ENCODE measurements at regions not wholly inside any gene's neighbourhood (a gene's known extent, or its start where the extent isn't known, plus 50 kb on each side); places are given as distances from the start of the nearest gene placed in this dataset.

- TF ChIP-seq ZBTB33 (IDR thresholded peaks at IDR 0.05) = no peak
- no peak for TF ChIP-seq BMI1 (IDR thresholded peaks at IDR 0.05; ENCODE audit: borderline replicate concordance)
- TF ChIP-seq ATF2 (IDR thresholded peaks at IDR 0.05; ENCODE audit: low read length) = no peak
- no peak for TF ChIP-seq RAD21 (IDR thresholded peaks at IDR 0.05; ENCODE audit: insufficient read depth, low read depth, low read length)
- no peak for TF ChIP-seq POLR2A (IDR thresholded peaks at IDR 0.05; ENCODE audit: low read depth, low read length)
- TF ChIP-seq SMAD5 (IDR thresholded peaks at IDR 0.05; ENCODE audit: low read depth) = no peak
- TF ChIP-seq CREB1 (IDR thresholded peaks at IDR 0.05; ENCODE audit: low read depth) = no peak
Measured at GRCh38 chr11:79705648-79706047, 264.8 kb upstream of the TENM4 start.
